Neural cell (in vitro differentiated cells): ENCODE measurements at regions not wholly inside any gene's neighbourhood (a gene's known extent, or its start where the extent isn't known, plus 50 kb on each side); places are given as distances from the start of the nearest gene placed in this dataset.

Source experiments
- H2AFZ ChIP-seq: fragments of 200-600, 300-800 bp; sonication (generic), shearing (Covaris generic); 2 replicates; pipeline ENCODE4 v1.6.0; 2014; ENCODE audit warnings: low read depth, mild to moderate bottlenecking, antibody characterized with exemption, low read length, moderate library complexity
- H3F3A ChIP-seq: fragments of 200-600 bp; shearing (Covaris generic); 2 replicates; pipeline ENCODE4 v1.6.1; 2016; ENCODE audit warnings: mild to moderate bottlenecking, moderate library complexity, mixed read lengths, antibody characterized with exemption, low read length; ENCODE audit not compliant: insufficient read depth, poor library complexity, severe bottlenecking
- H3K27ac ChIP-seq: fragments of 200-600, 300-800 bp; sonication (generic), shearing (Covaris generic); 2 replicates; pipeline ENCODE4 v1.5.1; 2014; ENCODE audit warnings: mild to moderate bottlenecking, low read length, moderate library complexity
- H3K27me3 ChIP-seq: fragments of 300-800, 200-600 bp; sonication (generic), shearing (Covaris generic); 2 replicates; pipeline ENCODE4 v1.6.0; 2014; ENCODE audit warnings: mild to moderate bottlenecking, low read depth, low read length, moderate library complexity; ENCODE audit not compliant: insufficient read depth
- H3K36me3 ChIP-seq: fragments of 300-800, 200-600 bp; sonication (generic), shearing (Covaris generic); 2 replicates; pipeline ENCODE4 v1.5.1; 2014; ENCODE audit warnings: mild to moderate bottlenecking, antibody characterized with exemption, low read length, moderate library complexity; ENCODE audit not compliant: insufficient read depth
- H3K4me2 ChIP-seq: fragments of 300-800, 200-600 bp; sonication (generic), shearing (Covaris generic); 2 replicates; pipeline ENCODE4 v1.6.0; 2014; ENCODE audit warnings: mild to moderate bottlenecking, low read length
- H3K4me3 ChIP-seq: fragments of 300-800, 200-600 bp; sonication (generic), shearing (Covaris generic); 2 replicates; pipeline ENCODE4 v1.5.1; 2014; ENCODE audit warnings: mild to moderate bottlenecking, low read length, moderate library complexity
- H3K79me2 ChIP-seq: fragments of 200-600 bp; shearing (Covaris generic); replicated peaks from 2 replicates; pipeline ENCODE4 v1.6.0; 2014; ENCODE audit warnings: mild to moderate bottlenecking, low read length, moderate library complexity; ENCODE audit not compliant: insufficient read depth
- H3K9ac ChIP-seq: fragments of 300-800, 200-600 bp; sonication (generic), shearing (Covaris generic); 2 replicates; pipeline ENCODE4 v1.6.1; 2016; ENCODE audit warnings: mild to moderate bottlenecking, low read length, mixed read lengths
- H3K9me2 ChIP-seq: fragments of 200-600 bp; shearing (Covaris generic); 2 replicates; pipeline ENCODE4 v1.6.1; 2016; ENCODE audit warnings: mild to moderate bottlenecking, low read length, mixed read lengths; ENCODE audit not compliant: insufficient read depth
- H3K9me3 ChIP-seq: fragments of 200-600, 300-800 bp; sonication (generic), shearing (Covaris generic); 2 replicates; pipeline ENCODE4 v1.6.1; 2016; ENCODE audit warnings: mild to moderate bottlenecking, mixed run types, low read length, moderate library complexity, mixed read lengths
- H4K20me1 ChIP-seq: fragments of 200-600 bp; shearing (Covaris generic); 2 replicates; pipeline ENCODE4 v1.6.1; 2016; ENCODE audit warnings: mild to moderate bottlenecking, mixed run types; ENCODE audit not compliant: insufficient read depth
- EP300 ChIP-seq: fragments of 450-650 bp; conservative IDR thresholded peaks from 2 replicates; pipeline ENCODE4 v1.6.1; 2014; ENCODE audit warnings: antibody characterized with exemption, mild to moderate bottlenecking, moderate library complexity; ENCODE audit not compliant: poor library complexity, severe bottlenecking
- EZH2 ChIP-seq: fragments of 200-600, 300-800 bp; shearing (Covaris generic), sonication (generic); IDR thresholded peaks from 2 replicates; pipeline ENCODE4 v1.6.1; 2014; ENCODE audit warnings: antibody characterized with exemption, low read length, borderline replicate concordance, mild to moderate bottlenecking; ENCODE audit not compliant: insufficient read depth, poor library complexity, severe bottlenecking
- MXI1 ChIP-seq: fragments of 450-650 bp; conservative IDR thresholded peaks from 2 replicates; pipeline ENCODE4 v1.6.1; 2014; ENCODE audit warnings: antibody characterized with exemption, mild to moderate bottlenecking; ENCODE audit not compliant: poor library complexity, severe bottlenecking
- POLR2AphosphoS5 ChIP-seq: IDR thresholded peaks from 2 replicates; pipeline ENCODE4 v1.6.1; 2012
- RAD21 ChIP-seq: fragments of 450-650 bp; conservative IDR thresholded peaks from 2 replicates; pipeline ENCODE4 v1.6.1; 2014; ENCODE audit warnings: antibody characterized with exemption, mild to moderate bottlenecking, moderate library complexity
- SMC3 ChIP-seq: fragments of 450-650 bp; conservative IDR thresholded peaks from 2 replicates; pipeline ENCODE4 v1.6.1; 2014; ENCODE audit warnings: antibody characterized with exemption, mild to moderate bottlenecking, moderate library complexity; ENCODE audit not compliant: poor library complexity
- TAF1 ChIP-seq: IDR thresholded peaks from 2 replicates; pipeline ENCODE4 v1.6.1; 2012; ENCODE audit warnings: low read depth
- TF ChIP-seq, protein P1 (sequence below): fragments of 450-650 bp; IDR thresholded peaks from 2 replicates; pipeline ENCODE4 v1.5.1; 2014; ENCODE audit warnings: antibody characterized with exemption, mild to moderate bottlenecking, moderate library complexity; ENCODE audit not compliant: poor library complexity, severe bottlenecking
- TF ChIP-seq, protein P2 (sequence below): IDR thresholded peaks from 2 replicates; pipeline ENCODE4 v1.6.1; 2012; ENCODE audit warnings: borderline replicate concordance

DNA sequence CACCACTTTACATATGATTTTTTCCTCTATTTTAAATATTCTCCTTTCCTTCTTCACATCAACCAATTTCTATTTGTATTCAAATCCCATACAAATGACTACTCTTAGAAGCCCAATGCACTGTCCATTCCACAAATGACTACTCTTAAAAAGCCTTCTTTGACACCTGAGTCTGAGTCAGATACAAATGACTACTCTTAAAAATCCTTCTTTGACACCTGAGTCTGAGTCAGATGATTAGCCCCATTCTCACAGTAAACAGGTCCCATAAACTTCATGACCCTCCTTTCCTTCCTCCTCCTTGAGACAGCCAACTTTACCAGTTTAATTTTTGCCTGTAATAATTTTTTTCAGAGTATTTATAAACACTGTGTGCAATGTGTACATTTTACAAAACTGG lies 231.3 kb upstream of the USP25 start:
- Histone ChIP-seq H3K4me3 (no peak overlapping the region), H3K27ac (no peak overlapping the region), H3K36me3 (no peaks in the 10 kb centered on the region), H3K9me3 (no peaks in the 10 kb centered on the region), H4K20me1 (no peaks in the 10 kb centered on the region), H3K4me2 (no peak overlapping the region), H3K27me3 (no peaks in the 10 kb centered on the region), H3K79me2 (no peaks in the 10 kb centered on the region), H3K9ac (no peak overlapping the region), H2AFZ (no peak overlapping the region), H3F3A (no peaks in the 10 kb centered on the region), H3K9me2 (no peaks in the 10 kb centered on the region)
- TF ChIP-seq SMC3: no peak
- no peak for TF ChIP-seq RAD21

DNA sequence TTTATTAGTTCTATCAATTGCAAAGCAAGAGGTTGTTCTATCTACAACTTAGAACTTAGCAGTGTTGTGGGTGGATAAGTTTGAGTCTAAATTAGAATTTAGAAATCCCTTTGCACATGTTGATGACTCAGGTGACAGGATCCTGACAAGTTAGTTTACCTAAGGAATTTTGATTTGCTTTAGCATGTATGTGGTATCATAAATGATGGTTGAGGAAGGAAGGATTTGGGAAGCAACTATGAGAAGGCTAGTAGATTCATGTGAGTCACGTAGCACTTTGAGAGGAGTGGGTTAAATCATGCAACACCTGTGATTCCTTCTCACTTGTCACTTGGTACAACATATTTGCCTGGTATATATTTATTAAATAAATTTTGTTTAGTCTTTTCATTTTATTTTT lies 223.7 kb upstream of the USP25 start:
- Histone ChIP-seq H3F3A (no peaks in the 10 kb centered on the region), H3K4me3 (no peak overlapping the region)

More for the DNA sequence above, 223.7 kb upstream of the USP25 start:
- H3K79me2 ChIP-seq: no peaks in the 10 kb centered on the region
- H3K27ac ChIP-seq: no peak overlapping the region
- H2AFZ ChIP-seq: no peak overlapping the region
- no peaks in the 10 kb centered on the region for H3K27me3 ChIP-seq
- H3K4me2 ChIP-seq: no peak overlapping the region
- H3K9ac ChIP-seq: no peak overlapping the region
- no peaks in the 10 kb centered on the region for H3K9me2 ChIP-seq
- H3K36me3 ChIP-seq: no peaks in the 10 kb centered on the region
- no peaks in the 10 kb centered on the region for H4K20me1 ChIP-seq
- no peak for TF ChIP-seq SMC3
- no peak for TF ChIP-seq TAF1
- TF ChIP-seq POLR2AphosphoS5: no peak
- TF ChIP-seq EZH2: no peak
- no peak for TF ChIP-seq MXI1
- TF ChIP-seq, protein P1, sequence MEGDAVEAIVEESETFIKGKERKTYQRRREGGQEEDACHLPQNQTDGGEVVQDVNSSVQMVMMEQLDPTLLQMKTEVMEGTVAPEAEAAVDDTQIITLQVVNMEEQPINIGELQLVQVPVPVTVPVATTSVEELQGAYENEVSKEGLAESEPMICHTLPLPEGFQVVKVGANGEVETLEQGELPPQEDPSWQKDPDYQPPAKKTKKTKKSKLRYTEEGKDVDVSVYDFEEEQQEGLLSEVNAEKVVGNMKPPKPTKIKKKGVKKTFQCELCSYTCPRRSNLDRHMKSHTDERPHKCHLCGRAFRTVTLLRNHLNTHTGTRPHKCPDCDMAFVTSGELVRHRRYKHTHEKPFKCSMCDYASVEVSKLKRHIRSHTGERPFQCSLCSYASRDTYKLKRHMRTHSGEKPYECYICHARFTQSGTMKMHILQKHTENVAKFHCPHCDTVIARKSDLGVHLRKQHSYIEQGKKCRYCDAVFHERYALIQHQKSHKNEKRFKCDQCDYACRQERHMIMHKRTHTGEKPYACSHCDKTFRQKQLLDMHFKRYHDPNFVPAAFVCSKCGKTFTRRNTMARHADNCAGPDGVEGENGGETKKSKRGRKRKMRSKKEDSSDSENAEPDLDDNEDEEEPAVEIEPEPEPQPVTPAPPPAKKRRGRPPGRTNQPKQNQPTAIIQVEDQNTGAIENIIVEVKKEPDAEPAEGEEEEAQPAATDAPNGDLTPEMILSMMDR: no peak
- TF ChIP-seq, protein P2, sequence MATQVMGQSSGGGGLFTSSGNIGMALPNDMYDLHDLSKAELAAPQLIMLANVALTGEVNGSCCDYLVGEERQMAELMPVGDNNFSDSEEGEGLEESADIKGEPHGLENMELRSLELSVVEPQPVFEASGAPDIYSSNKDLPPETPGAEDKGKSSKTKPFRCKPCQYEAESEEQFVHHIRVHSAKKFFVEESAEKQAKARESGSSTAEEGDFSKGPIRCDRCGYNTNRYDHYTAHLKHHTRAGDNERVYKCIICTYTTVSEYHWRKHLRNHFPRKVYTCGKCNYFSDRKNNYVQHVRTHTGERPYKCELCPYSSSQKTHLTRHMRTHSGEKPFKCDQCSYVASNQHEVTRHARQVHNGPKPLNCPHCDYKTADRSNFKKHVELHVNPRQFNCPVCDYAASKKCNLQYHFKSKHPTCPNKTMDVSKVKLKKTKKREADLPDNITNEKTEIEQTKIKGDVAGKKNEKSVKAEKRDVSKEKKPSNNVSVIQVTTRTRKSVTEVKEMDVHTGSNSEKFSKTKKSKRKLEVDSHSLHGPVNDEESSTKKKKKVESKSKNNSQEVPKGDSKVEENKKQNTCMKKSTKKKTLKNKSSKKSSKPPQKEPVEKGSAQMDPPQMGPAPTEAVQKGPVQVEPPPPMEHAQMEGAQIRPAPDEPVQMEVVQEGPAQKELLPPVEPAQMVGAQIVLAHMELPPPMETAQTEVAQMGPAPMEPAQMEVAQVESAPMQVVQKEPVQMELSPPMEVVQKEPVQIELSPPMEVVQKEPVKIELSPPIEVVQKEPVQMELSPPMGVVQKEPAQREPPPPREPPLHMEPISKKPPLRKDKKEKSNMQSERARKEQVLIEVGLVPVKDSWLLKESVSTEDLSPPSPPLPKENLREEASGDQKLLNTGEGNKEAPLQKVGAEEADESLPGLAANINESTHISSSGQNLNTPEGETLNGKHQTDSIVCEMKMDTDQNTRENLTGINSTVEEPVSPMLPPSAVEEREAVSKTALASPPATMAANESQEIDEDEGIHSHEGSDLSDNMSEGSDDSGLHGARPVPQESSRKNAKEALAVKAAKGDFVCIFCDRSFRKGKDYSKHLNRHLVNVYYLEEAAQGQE: no peak
- no peak for TF ChIP-seq EP300
- H3K9me3 ChIP-seq: no peaks in the 10 kb centered on the region
